Loucy (cell line): ENCODE measurements at regions not wholly inside any gene's neighbourhood (a gene's known extent, or its start where the extent isn't known, plus 50 kb on each side); places are given as distances from the start of the nearest gene placed in this dataset.

Experiments
- CTCF ChIP-seq: fragments of 200-600 bp; sonication (generic); conservative IDR thresholded peaks from 2 replicates; pipeline ENCODE4 v1.5.1; 2014; ENCODE audit warnings: mild to moderate bottlenecking, antibody characterized with exemption, low read length
- EZH2phosphoT487 ChIP-seq: fragments of 200-600 bp; IDR thresholded peaks from 2 replicates; pipeline ENCODE4 v1.6.1; 2018; ENCODE audit warnings: antibody characterized with exemption, mild to moderate bottlenecking, moderate library complexity, borderline replicate concordance

- no peak for TF ChIP-seq CTCF
- no peak for TF ChIP-seq EZH2phosphoT487
Observed at GRCh38 chr17:52604105-52604504, 445.6 kb upstream of the CA10 start.
